GM23338 (cell line): ENCODE measurements at regions not wholly inside any gene's neighbourhood (a gene's known extent, or its start where the extent isn't known, plus 50 kb on each side); places are given as distances from the start of the nearest gene placed in this dataset.

Experiments
- ATAC-seq: fragments of 200-7000 bp; cut with Tn5 transposase; 3 replicates; pipeline ENCODE4 v1.9.1; 2020
- DNase-seq: peaks from one replicate; pipeline ENCODE4 v3.0.0-alpha.2; 2015; ENCODE audit warnings: low spot score
- H2AFZ ChIP-seq: fragments of 200-600 bp; sonication (generic); 2 replicates; pipeline ENCODE4 v1.8.0; 2016; ENCODE audit warnings: antibody characterized with exemption, mild to moderate bottlenecking, moderate library complexity
- H3F3A ChIP-seq: fragments of 200-600 bp; sonication (generic); replicated peaks from 2 replicates; pipeline ENCODE4 v1.8.0; 2017; ENCODE audit warnings: antibody characterized with exemption, mixed run types, low read depth
- H3K27ac ChIP-seq: fragments of 200-600 bp; sonication (generic); 2 replicates; pipeline ENCODE4 v1.6.1; 2016; ENCODE audit warnings: low read depth
- H3K27me3 ChIP-seq: fragments of 200-600 bp; sonication (generic); 2 replicates; pipeline ENCODE4 v1.8.0; 2016; ENCODE audit warnings: mild to moderate bottlenecking, mixed run types, moderate library complexity; ENCODE audit not compliant: insufficient read depth
- H3K36me3 ChIP-seq: fragments of 200-600 bp; sonication (generic); 2 replicates; pipeline ENCODE4 v1.8.0; 2016; ENCODE audit warnings: mild to moderate bottlenecking; ENCODE audit not compliant: insufficient read depth
- H3K4me1 ChIP-seq: fragments of 200-600 bp; sonication (generic); 2 replicates; pipeline ENCODE4 v1.8.0; 2016; ENCODE audit warnings: mild to moderate bottlenecking, moderate library complexity; ENCODE audit not compliant: insufficient read depth
- H3K4me2 ChIP-seq: fragments of 200-600 bp; sonication (generic); 2 replicates; pipeline ENCODE4 v1.7.1; 2017; ENCODE audit warnings: mixed run types
- H3K4me3 ChIP-seq: fragments of 200-600 bp; sonication (generic); 2 replicates; pipeline ENCODE4 v1.6.1; 2016; ENCODE audit warnings: mixed run types
- H3K79me2 ChIP-seq: fragments of 200-600 bp; sonication (generic); replicated peaks from 2 replicates; pipeline ENCODE4 v1.8.0; 2017; ENCODE audit warnings: mild to moderate bottlenecking; ENCODE audit not compliant: insufficient read depth
- H3K9me2 ChIP-seq: fragments of 200-600 bp; sonication (generic); 2 replicates; pipeline ENCODE4 v1.8.0; 2017; ENCODE audit not compliant: insufficient read depth
- H4K20me1 ChIP-seq: fragments of 200-600 bp; sonication (generic); replicated peaks from 2 replicates; pipeline ENCODE4 v1.8.0; 2017; ENCODE audit warnings: mild to moderate bottlenecking; ENCODE audit not compliant: insufficient read depth
- H3K27ac Mint-ChIP-seq: 2 replicates; pipeline ENCODE4 v1.8.0; 2020; ENCODE audit warnings: inconsistent platforms, mild to moderate bottlenecking, moderate library complexity, mixed read lengths
- H3K27me3 Mint-ChIP-seq: 3 replicates; pipeline ENCODE4 v1.8.0; 2022; ENCODE audit warnings: low read depth, mild to moderate bottlenecking, moderate library complexity, mixed read lengths, inconsistent platforms; ENCODE audit not compliant: insufficient read depth, poor library complexity
- H3K36me3 Mint-ChIP-seq: 3 replicates; pipeline ENCODE4 v1.8.0; 2021; ENCODE audit warnings: low read depth, mild to moderate bottlenecking, inconsistent platforms, moderate library complexity, mixed read lengths
- H3K4me1 Mint-ChIP-seq: 3 replicates; pipeline ENCODE4 v1.8.0; 2020; ENCODE audit warnings: mild to moderate bottlenecking, inconsistent platforms, mixed read lengths
- H3K4me3 Mint-ChIP-seq: 3 replicates; pipeline ENCODE4 v1.8.0; 2021; ENCODE audit warnings: moderate library complexity, mild to moderate bottlenecking, inconsistent platforms, mixed read lengths
- H3K9me3 Mint-ChIP-seq: 3 replicates; pipeline ENCODE4 v1.8.0; 2020; ENCODE audit warnings: moderate library complexity, mild to moderate bottlenecking, inconsistent platforms, mixed read lengths
- CREB1 ChIP-seq: fragments of 250-450 bp; sonication (Bioruptor Pico); IDR thresholded peaks from 2 replicates; pipeline ENCODE4 v1.5.0; 2020; ENCODE audit warnings: low read depth, mild to moderate bottlenecking, moderate library complexity
- EZH2 ChIP-seq: fragments of 200-600 bp; sonication (generic); IDR thresholded peaks from one replicate; pipeline ENCODE4 v1.8.0; 2017; ENCODE audit warnings: antibody characterized with exemption, mild to moderate bottlenecking, low read depth; ENCODE audit not compliant: unreplicated experiment
- EZH2phosphoT487 ChIP-seq: fragments of 200-600 bp; sonication (generic); IDR thresholded peaks from one replicate; pipeline ENCODE4 v1.8.1; 2018; ENCODE audit warnings: antibody characterized with exemption; ENCODE audit not compliant: unreplicated experiment
- JUNB ChIP-seq: IDR thresholded peaks from one replicate; pipeline ENCODE4 v1.6.1; 2016; ENCODE audit warnings: antibody characterized with exemption; ENCODE audit not compliant: unreplicated experiment
- NANOG ChIP-seq: IDR thresholded peaks from 2 replicates; pipeline ENCODE4 v1.6.1; 2016; ENCODE audit warnings: antibody characterized with exemption, borderline replicate concordance
- POLR2AphosphoS5 ChIP-seq: IDR thresholded peaks from 2 replicates; pipeline ENCODE4 v1.6.1; 2016; ENCODE audit warnings: antibody characterized with exemption, low read depth
- STAT1 ChIP-seq: IDR thresholded peaks from one replicate; pipeline ENCODE4 v1.6.1; 2016; ENCODE audit warnings: antibody characterized with exemption; ENCODE audit not compliant: unreplicated experiment
- ZNF114 ChIP-seq: fragments of 250-450 bp; sonication (Bioruptor Pico); IDR thresholded peaks from 2 replicates; pipeline ENCODE4 v1.5.0; 2020; ENCODE audit warnings: mild to moderate bottlenecking, moderate library complexity
- ZNF331 ChIP-seq: fragments of 250-450 bp; sonication (Bioruptor Pico); IDR thresholded peaks from 2 replicates; pipeline ENCODE4 v1.5.0; 2020; ENCODE audit warnings: low read depth, mild to moderate bottlenecking, moderate library complexity
- ZNF462 ChIP-seq: fragments of 250-450 bp; sonication (Bioruptor Pico); IDR thresholded peaks from 2 replicates; pipeline ENCODE4 v1.5.0; 2020; ENCODE audit warnings: mild to moderate bottlenecking, moderate library complexity
- TF ChIP-seq, protein P1 (sequence below): IDR thresholded peaks from 2 replicates; pipeline ENCODE4 v1.6.1; 2016; ENCODE audit warnings: antibody characterized with exemption
- TF ChIP-seq, protein P2 (sequence below): IDR thresholded peaks from one replicate; pipeline ENCODE4 v1.6.1; 2018; ENCODE audit warnings: antibody characterized with exemption; ENCODE audit not compliant: unreplicated experiment
- TF ChIP-seq, protein P3 (sequence below), 2 experiments: fragments of 200-600 bp in 1 of 2; sonication (generic) in 1 of 2; conservative IDR thresholded peaks; 2 replicates each; pipeline versions ENCODE4 v1.5.1 to v1.6.1; 2016 to 2017; ENCODE audit warnings: antibody characterized with exemption in 2 of 2, low read depth in 2 of 2, mild to moderate bottlenecking in 2 of 2, moderate library complexity in 1 of 2

DNA sequence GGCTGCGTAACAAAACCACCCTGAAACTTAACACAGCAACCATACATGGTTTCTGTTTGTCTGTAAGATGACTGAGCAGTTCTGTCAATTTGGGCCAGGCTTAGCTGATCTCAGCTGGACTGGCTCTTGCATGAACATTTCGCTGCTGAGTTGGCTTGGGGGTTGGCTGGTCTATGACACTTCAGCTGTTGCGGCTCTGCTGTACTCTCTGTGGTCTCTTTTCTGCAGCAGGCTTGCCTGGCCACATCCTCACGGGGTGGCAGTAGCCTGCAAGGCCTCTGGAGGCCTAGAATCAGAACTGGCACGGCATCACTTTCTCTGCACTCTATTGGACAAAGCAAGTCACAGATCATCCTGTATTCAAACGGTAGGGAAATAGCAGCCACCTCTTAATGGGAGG, 216.2 kb downstream of the BCL11B start:
- Histone ChIP-seq H3K9me2 (no peaks in the 10 kb centered on the region), H3K36me3 (no peaks in the 10 kb centered on the region), H3K27ac (no peak overlapping the region), H4K20me1 (no peaks in the 10 kb centered on the region), H3K4me1 (no peaks in the 10 kb centered on the region), H3K4me2 (no peak overlapping the region), H2AFZ (no peak overlapping the region), H3F3A (no peaks in the 10 kb centered on the region), H3K79me2 (no peaks in the 10 kb centered on the region), H3K27me3 (no peaks in the 10 kb centered on the region), H3K4me3 (no peak overlapping the region)
- TF ChIP-seq STAT1, result no peak
- TF ChIP-seq EZH2phosphoT487, result no peak
- no peak for TF ChIP-seq CREB1 (CRISPR knock-in tag)
- TF ChIP-seq ZNF114 (CRISPR knock-in tag), result no peak
- TF ChIP-seq, protein P1, sequence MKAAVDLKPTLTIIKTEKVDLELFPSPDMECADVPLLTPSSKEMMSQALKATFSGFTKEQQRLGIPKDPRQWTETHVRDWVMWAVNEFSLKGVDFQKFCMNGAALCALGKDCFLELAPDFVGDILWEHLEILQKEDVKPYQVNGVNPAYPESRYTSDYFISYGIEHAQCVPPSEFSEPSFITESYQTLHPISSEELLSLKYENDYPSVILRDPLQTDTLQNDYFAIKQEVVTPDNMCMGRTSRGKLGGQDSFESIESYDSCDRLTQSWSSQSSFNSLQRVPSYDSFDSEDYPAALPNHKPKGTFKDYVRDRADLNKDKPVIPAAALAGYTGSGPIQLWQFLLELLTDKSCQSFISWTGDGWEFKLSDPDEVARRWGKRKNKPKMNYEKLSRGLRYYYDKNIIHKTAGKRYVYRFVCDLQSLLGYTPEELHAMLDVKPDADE, result no peak
- TF ChIP-seq NANOG, result no peak
- TF ChIP-seq ZNF462, result no peak
- TF ChIP-seq POLR2AphosphoS5, result no peak
- no peak for TF ChIP-seq JUNB
- TF ChIP-seq, protein P2, sequence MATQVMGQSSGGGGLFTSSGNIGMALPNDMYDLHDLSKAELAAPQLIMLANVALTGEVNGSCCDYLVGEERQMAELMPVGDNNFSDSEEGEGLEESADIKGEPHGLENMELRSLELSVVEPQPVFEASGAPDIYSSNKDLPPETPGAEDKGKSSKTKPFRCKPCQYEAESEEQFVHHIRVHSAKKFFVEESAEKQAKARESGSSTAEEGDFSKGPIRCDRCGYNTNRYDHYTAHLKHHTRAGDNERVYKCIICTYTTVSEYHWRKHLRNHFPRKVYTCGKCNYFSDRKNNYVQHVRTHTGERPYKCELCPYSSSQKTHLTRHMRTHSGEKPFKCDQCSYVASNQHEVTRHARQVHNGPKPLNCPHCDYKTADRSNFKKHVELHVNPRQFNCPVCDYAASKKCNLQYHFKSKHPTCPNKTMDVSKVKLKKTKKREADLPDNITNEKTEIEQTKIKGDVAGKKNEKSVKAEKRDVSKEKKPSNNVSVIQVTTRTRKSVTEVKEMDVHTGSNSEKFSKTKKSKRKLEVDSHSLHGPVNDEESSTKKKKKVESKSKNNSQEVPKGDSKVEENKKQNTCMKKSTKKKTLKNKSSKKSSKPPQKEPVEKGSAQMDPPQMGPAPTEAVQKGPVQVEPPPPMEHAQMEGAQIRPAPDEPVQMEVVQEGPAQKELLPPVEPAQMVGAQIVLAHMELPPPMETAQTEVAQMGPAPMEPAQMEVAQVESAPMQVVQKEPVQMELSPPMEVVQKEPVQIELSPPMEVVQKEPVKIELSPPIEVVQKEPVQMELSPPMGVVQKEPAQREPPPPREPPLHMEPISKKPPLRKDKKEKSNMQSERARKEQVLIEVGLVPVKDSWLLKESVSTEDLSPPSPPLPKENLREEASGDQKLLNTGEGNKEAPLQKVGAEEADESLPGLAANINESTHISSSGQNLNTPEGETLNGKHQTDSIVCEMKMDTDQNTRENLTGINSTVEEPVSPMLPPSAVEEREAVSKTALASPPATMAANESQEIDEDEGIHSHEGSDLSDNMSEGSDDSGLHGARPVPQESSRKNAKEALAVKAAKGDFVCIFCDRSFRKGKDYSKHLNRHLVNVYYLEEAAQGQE, result no peak
- TF ChIP-seq EZH2, result no peak
- TF ChIP-seq ZNF331 (CRISPR knock-in tag), result no peak
- TF ChIP-seq, protein P3, sequence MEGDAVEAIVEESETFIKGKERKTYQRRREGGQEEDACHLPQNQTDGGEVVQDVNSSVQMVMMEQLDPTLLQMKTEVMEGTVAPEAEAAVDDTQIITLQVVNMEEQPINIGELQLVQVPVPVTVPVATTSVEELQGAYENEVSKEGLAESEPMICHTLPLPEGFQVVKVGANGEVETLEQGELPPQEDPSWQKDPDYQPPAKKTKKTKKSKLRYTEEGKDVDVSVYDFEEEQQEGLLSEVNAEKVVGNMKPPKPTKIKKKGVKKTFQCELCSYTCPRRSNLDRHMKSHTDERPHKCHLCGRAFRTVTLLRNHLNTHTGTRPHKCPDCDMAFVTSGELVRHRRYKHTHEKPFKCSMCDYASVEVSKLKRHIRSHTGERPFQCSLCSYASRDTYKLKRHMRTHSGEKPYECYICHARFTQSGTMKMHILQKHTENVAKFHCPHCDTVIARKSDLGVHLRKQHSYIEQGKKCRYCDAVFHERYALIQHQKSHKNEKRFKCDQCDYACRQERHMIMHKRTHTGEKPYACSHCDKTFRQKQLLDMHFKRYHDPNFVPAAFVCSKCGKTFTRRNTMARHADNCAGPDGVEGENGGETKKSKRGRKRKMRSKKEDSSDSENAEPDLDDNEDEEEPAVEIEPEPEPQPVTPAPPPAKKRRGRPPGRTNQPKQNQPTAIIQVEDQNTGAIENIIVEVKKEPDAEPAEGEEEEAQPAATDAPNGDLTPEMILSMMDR (conservative IDR thresholded peaks at IDR 0.05; ENCODE audit: low read depth in 2 of 2), result no peak
- Mint-ChIP-seq H3K27me3 (no peaks in the 10 kb centered on the region), H3K36me3 (no peaks in the 10 kb centered on the region), H3K9me3 (peaks cover 6% of the 10 kb centered on the region; the same call in 2 of the 3 replicates), H3K27ac (no peak overlapping the region), H3K4me1 (no peaks in the 10 kb centered on the region), H3K4me3 (no peak overlapping the region)
- ATAC-seq (no peak), DNase-seq (no peak)
